Tibial nerve (tissue), 4 donors: ENCODE measurements at regions not wholly inside any gene's neighbourhood (a gene's known extent, or its start where the extent isn't known, plus 50 kb on each side); places are given as distances from the start of the nearest gene placed in this dataset.

ENCODE experiments used
- EP300 ChIP-seq, 2 donors: sonication (generic); formaldehyde crosslinking; IDR thresholded peaks; one replicate each; pipeline ENCODE4 v1.6.1; 2017; ENCODE audit warnings: antibody characterized with exemption in 2 of 2, mild to moderate bottlenecking in 1 of 2
- POLR2A ChIP-seq, 2 donors: fragments of 450-650 bp; IDR thresholded peaks; one replicate each; pipeline ENCODE4 v1.6.1; 2017; ENCODE audit warnings: antibody characterized with exemption in 2 of 2, mild to moderate bottlenecking in 2 of 2, moderate library complexity in 2 of 2
- TF ChIP-seq, protein P1 (sequence below), 5 experiments: fragments of 200-600 bp in 3 of 5; fragments of 450-650 bp in 2 of 5; sonication (generic) in 3 of 5; IDR thresholded peaks; one replicate each; pipeline ENCODE4 v1.5.1; 2016 to 2019; ENCODE audit warnings: antibody characterized with exemption in 5 of 5, mild to moderate bottlenecking in 3 of 5, moderate library complexity in 2 of 5

DNA sequence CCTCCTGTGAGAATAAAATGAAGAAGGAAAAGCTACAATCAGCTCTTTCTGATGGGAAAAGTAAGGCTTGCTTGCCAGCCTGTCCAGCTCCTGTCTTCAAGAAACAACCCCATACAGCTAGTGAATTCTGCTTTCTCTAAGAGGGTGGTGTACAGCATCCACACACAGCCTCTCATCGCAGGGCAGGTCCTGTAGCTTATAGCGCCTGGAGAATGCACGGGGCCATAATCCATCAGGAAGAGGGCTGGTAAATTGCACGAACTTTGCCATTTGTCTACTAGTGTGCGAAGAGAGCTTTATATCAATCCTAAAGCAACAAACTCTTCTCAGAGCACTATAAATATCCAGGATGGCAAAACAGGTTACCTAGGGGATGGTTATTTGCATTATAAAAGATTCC, 83.3 kb upstream of the SAMSN1 start:
- TF ChIP-seq, protein P1, sequence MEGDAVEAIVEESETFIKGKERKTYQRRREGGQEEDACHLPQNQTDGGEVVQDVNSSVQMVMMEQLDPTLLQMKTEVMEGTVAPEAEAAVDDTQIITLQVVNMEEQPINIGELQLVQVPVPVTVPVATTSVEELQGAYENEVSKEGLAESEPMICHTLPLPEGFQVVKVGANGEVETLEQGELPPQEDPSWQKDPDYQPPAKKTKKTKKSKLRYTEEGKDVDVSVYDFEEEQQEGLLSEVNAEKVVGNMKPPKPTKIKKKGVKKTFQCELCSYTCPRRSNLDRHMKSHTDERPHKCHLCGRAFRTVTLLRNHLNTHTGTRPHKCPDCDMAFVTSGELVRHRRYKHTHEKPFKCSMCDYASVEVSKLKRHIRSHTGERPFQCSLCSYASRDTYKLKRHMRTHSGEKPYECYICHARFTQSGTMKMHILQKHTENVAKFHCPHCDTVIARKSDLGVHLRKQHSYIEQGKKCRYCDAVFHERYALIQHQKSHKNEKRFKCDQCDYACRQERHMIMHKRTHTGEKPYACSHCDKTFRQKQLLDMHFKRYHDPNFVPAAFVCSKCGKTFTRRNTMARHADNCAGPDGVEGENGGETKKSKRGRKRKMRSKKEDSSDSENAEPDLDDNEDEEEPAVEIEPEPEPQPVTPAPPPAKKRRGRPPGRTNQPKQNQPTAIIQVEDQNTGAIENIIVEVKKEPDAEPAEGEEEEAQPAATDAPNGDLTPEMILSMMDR (IDR thresholded peaks at IDR 0.05) = no peak
- TF ChIP-seq EP300 (IDR thresholded peaks at IDR 0.05) (no peak), POLR2A (IDR thresholded peaks at IDR 0.05) (no peak)
